ENCODE measurements at regions not wholly inside any gene's neighbourhood (a gene's known extent, or its start where the extent isn't known, plus 50 kb on each side); places are given as distances from the start of the nearest gene placed in this dataset.
"Not testable (repeated sequence)": the region's sequence is repeated elsewhere in the genome, so short reads cannot be mapped to it uniquely, and the experiment has no call there.

- not testable (repeated sequence) for DNase-seq
Measured at GRCh38 chr1:66424530-66424929, 109.4 kb upstream of the SGIP1 start.

GRCh38 chr1:66426239-66426853 lies 107.6 kb upstream of the SGIP1 start:
- DNase-seq, result no peak

GRCh38 chr1:66430815-66431214 lies 103.1 kb upstream of the SGIP1 start:
- DNase-seq, result not testable (repeated sequence)

- DNase-seq, result no peak
Measured at GRCh38 chr1:66431999-66432398, 102.0 kb upstream of the SGIP1 start.

GRCh38 chr1:66433611-66434010 lies 100.3 kb upstream of the SGIP1 start:
- DNase-seq, result no peak

GRCh38 chr1:66434096-66434495 lies 99.9 kb upstream of the SGIP1 start:
- no peak for DNase-seq

- DNase-seq, result no peak
Measured at GRCh38 chr1:66435541-66435940, 98.4 kb upstream of the SGIP1 start.

- no peak for DNase-seq
Measured at GRCh38 chr1:66436378-66437135, 97.4 kb upstream of the SGIP1 start.

GRCh38 chr1:66437136-66437401 lies 96.9 kb upstream of the SGIP1 start:
- no peak for DNase-seq

GRCh38 chr1:66438062-66438461 lies 95.9 kb upstream of the SGIP1 start:
- DNase-seq, result no peak

- no peak for DNase-seq
Measured at GRCh38 chr1:66438501-66438900, 95.5 kb upstream of the SGIP1 start.

GRCh38 chr1:66439031-66439740 lies 94.8 kb upstream of the SGIP1 start:
- DNase-seq, result no peak

GRCh38 chr1:66443793-66444192 lies 90.2 kb upstream of the SGIP1 start:
- no peak for DNase-seq

GRCh38 chr1:66444438-66445265 lies 89.3 kb upstream of the SGIP1 start:
- no peak for DNase-seq

GRCh38 chr1:66445492-66446181 lies 88.3 kb upstream of the SGIP1 start:
- DNase-seq, result peak; percentile 47

GRCh38 chr1:66446261-66447001 lies 87.5 kb upstream of the SGIP1 start:
- peak; percentile 87 for DNase-seq

GRCh38 chr1:66450043-66450514 lies 83.9 kb upstream of the SGIP1 start:
- no peak for DNase-seq

- DNase-seq, result no peak
Measured at GRCh38 chr1:66450847-66451246, 83.1 kb upstream of the SGIP1 start.

GRCh38 chr1:66452162-66452561 lies 81.8 kb upstream of the SGIP1 start:
- no peak for DNase-seq

GRCh38 chr1:66452982-66453381 lies 81.0 kb upstream of the SGIP1 start:
- no peak for DNase-seq

- no peak for DNase-seq
Measured at GRCh38 chr1:66455446-66455845, 78.5 kb upstream of the SGIP1 start.

GRCh38 chr1:66460776-66461175 lies 73.2 kb upstream of the SGIP1 start:
- no peak for DNase-seq
